ENCODE measurements at regions not wholly inside any gene's neighbourhood (a gene's known extent, or its start where the extent isn't known, plus 50 kb on each side); places are given as distances from the start of the nearest gene placed in this dataset.
"Not testable (repeated sequence)": the region's sequence is repeated elsewhere in the genome, so short reads cannot be mapped to it uniquely, and the experiment has no call there.

DNA sequence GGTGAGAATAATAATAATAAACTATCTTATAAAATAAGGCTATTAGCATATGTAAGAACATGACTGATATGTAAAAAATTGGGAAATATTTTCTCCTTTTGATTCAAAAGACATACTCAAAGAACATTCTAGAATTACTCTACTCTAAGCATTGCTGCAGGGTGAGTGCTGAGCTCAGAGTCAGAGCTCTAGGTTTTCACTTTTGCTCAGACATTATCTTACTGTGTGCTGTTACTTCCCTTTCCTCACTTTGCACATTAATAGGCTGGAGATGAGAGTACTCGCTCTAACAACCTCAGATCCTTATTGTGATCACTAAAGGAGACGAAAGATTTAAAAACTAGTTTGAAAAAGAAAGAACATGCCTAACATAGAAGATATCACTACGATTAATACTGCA, 99.4 kb upstream of the C9orf72 start:
- DNase-seq (ENCODE audit: low spot score), result no peak

DNA sequence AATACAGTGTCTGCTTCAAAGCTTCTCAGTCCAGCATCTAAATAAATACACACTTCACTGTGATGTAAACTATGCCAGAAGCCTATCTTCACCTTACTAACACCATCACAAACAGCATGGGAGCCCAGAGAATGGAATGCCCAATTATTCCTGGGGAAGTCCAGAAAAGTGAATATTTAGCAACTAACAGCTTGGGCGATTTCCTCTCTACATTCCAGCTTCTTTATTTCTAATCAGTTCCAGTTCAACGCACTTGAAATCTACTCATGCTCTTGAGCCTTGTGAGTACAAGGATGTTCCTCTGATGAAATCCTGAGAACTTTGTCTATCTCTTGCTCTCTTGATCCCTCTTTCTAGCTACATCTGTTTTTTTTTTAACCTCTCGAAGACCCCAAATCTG, 100.4 kb upstream of the C9orf72 start:
- DNase-seq (ENCODE audit: low spot score), result no peak

DNA sequence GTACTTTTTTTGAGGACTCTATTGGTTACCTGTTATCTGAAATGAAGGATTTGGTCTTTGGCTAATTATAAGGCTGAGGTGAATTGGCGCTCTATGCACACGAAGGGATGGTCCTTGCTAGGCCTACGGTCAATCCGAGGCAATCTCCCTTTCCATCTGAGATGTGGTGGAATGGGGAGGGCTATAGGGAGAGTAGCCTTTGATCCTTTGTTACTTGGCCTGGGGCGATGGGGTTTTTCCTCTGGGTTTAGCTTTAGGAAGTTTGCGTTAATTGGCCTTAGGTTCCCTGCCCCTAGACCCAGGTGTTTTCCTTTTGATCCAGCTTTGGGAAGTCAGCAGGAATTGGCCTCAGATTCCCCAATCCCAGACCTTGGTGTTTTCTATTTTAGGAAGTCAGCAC, 102.1 kb upstream of the C9orf72 start:
- DNase-seq (ENCODE audit: low spot score), result no peak

DNA sequence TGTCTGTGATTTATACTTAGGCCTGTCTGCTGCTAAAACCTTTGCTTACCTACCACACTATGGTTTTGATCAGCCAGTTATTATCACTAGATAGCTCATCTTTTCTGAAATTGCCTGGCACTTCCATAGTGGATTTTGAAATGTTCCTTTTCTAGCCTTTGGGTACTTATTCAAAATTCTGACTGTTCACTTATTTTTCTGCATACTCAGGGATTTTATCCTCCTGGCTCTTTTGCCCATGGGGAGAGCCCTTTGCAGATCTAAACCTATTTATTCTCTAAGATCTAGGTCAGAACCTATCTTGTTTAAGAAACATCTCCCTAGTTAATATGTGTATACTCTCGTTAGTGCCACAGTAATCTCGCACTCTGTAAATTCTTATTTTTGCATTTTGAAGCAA, 103.5 kb upstream of the C9orf72 start:
- no peak for DNase-seq (ENCODE audit: low spot score)

DNA sequence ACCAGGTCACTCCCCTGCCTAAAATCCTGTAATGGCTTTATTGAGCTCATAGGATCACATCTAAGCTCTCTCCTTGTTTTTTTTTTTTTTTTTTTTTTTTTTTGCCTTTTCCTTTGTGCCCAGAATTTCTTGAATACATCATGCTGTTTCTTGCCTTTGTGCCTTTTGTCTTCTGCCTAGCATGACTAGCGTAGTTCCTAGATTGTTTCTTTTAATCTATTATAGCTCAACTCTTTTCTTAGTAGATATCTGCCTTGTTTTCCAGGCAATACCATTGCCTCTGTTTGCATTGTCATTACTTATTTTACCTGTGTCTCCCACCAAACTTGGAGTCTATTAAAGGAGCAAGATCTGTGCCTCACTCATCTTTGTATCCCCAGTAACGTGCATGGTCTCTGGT, 106.1 kb upstream of the C9orf72 start:
- DNase-seq (ENCODE audit: low spot score), result no peak

DNA sequence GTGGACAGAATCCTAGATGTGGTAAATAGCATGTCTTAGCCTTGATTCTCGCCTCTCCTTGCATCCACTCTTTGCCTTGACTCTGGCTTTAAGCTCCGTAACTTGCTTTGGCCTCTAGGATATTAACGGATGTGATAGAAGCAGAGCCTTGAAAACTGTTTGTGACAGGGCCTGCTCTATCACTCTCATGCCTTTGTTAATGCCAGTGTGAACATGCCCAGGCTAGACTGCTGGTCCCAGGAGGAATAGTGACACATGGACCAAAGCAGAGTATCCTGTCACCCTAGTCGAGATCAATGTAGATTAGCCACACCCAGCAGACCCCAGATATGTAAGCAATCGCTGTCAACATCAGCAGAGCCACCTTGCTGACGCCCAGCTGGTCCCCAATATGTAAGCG, 109.9 kb upstream of the C9orf72 start:
- no peak for DNase-seq (ENCODE audit: low spot score)

DNA sequence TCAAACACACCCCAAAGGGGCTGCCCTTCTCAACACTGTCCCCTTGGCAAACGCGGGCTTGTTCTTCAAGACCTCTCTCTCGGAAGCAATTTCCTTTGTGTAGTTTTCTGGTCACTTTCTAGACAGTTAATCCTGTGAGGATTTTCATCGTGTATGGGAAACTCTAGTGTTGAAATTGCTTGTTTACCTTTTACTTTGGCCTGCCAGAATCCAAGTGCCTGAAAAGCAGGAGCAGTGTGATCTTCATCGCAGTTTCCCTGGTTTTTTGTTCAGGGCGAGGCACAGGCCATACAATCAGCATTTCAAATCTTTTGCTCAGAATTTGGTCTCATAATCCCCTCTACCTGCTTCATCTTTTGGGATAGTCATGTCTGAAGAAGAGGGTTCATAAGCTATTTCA, 115.7 kb upstream of the C9orf72 start:
- DNase-seq (ENCODE audit: low spot score), result no peak

DNA sequence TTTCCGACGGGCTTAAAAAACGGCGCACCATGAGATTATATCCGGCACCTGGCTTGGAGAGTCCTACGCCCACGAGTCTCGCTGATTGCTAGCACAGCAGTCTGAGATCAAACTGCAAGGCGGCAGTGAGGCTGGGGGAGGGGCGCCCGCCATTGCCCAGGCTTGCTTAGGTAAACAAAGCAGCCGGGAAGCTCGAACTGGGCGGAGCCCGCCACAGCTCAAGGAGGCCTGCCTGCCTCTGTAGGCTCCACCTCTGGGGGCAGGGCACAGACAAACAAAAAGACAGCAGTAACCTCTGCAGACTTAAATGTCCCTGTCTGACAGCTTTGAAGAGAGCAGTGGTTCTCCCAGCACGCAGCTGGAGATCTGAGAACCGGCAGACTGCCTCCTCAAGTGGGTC, 117.5 kb upstream of the C9orf72 start:
- DNase-seq (ENCODE audit: low spot score), result not testable (repeated sequence)

DNA sequence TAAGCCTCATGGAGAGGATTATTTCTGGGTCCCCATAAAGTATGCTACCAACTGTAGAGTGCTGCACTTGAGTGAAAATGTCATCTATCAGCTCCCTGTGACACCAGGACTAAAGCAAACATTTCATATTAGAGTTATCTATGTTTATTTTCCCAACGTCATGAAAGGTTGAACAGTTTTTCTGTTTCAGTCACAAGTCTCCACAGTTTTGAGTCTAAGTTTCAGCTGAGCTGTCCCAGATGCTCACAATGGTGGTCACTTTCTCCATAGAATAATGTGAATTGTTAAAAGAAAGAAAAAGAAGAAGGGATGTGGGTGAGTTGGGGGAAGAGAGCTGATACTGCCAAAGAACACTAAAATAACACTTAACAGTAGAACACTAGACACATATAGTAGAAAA, 126.3 kb upstream of the C9orf72 start:
- no peak for DNase-seq (ENCODE audit: low spot score)

DNA sequence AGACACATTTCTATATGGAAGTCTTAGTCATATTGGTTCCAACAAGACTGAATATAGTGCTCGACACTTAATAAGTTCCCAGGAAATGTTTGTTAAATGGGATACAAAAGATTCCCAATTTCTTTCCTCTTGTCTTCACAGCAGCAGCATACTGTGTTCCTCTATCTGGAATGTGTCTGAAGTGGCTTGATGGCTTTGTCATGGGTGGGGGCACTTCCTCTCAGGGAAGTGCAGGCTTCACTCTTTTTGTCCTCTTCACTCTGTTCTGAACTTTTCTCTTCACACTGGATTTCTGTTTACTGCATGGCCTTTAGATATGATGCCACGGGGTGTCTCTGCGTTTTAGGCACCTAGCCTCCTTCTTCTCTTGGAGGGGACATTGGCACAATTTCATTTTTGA, 127.7 kb upstream of the C9orf72 start:
- DNase-seq (ENCODE audit: low spot score), result no peak

DNA sequence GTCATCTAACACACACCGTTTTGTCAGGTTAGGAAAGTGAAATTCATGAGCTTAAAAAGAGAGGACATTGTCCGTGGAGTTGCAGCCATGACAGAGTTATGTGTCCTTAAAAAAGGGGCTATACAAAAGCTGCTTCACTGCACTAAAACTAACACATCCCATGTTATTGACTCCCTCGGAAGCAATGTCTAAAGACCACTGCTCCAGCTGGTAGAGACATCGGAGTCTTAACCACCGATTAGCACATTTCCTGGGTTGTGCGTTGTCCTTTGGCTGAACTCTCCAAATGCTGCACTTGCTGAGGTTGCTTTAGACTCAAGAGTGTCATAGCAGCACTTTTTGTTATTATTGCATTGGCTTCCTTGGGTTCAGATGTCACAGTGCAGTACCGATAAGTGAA, 128.3 kb upstream of the C9orf72 start:
- no peak for DNase-seq (ENCODE audit: low spot score)

DNA sequence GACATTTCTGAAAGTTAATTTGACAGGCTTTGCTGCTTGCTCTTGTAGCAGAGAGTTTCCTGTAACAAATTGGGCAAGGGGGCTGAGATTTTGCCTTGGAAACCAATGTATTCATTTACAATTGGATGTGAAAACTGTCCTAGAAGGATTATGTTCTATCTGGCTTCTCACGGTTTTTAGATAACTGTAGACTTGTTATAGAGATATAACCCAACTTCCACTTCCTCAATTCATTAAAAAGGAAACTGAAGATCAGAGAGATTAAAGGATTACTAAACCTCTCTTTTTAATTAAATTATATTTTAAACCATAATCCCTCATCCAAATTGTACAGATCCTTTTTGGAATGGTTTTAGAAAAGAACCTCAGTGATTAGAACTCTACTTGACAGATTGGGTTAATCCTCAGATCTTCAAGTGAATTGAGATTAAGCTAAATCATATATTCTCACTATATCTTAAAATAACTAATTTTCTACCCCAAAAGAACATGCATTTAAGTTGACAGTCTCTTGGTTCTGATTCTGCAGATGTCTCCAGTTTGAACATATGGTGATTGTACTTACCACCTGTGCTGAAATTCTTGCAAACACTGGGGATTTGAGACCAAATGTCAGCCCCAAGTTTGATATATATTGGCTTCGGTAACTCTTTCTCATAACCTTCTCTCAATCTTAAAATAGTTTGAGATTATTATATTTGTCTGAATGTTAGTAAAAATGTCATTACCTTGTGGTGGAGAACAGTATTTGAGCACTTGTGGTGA, 130.1 kb upstream of the C9orf72 start:
- no peak for DNase-seq (ENCODE audit: low spot score)

DNA sequence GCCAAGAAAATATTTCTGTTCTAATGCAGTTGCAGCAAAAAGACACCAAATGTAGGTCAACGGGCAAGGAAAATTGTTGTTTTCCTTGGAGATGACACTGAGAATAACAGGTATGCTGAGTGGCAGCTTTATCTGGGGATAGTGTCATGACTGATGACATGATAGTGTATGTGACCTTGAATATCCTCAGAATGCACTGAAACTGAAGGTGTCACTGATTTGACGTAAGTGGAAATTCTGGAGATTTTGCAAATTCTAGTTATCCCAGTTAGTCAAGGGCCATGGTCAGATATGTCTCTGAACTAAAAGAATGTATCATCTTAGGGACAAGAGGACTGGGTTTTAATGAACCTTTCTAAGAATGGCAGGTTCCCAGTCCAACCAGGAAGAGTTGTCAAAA, 138.0 kb upstream of the C9orf72 start:
- no peak for DNase-seq (ENCODE audit: low spot score)

DNA sequence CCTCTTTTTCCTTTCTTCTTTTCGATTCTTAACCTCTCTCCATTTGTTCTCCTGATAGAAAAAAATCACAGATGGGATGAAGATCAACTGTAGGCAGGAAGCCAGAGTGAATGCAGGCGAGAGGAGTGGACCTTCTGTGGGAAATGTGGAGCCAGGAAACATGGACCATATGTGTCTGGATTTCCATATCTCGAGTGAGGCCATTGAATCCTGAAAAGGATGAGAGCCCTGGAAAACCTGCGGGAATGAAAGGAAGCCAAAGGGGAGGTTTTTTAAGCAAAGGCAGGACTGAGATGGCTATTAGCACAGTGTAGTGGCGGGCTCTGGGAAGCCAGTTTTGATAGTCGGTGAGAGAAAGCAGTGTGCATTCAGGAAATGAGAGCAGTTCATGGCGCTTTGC, 139.5 kb upstream of the C9orf72 start:
- DNase-seq (ENCODE audit: low spot score), result no peak

DNA sequence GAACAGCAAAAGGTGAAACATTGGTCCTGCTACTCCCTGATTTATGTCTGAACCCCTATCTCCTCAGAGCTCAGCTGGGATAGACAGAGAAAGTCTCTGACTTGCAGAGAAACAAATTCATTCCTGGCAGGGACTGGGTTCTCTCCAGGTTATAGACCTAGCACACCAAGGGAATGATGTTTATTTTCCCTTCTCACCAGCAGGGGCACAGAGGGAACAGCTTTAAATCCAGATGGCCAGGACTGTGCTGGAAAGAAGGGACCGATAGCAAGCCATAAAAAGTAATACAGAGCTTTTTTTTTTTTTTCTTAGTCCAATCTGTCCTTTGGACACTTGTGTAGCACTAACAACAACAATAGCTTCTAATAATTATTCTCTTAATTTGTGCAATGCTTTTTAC, 141.1 kb upstream of the C9orf72 start:
- DNase-seq (ENCODE audit: low spot score), result no peak

DNA sequence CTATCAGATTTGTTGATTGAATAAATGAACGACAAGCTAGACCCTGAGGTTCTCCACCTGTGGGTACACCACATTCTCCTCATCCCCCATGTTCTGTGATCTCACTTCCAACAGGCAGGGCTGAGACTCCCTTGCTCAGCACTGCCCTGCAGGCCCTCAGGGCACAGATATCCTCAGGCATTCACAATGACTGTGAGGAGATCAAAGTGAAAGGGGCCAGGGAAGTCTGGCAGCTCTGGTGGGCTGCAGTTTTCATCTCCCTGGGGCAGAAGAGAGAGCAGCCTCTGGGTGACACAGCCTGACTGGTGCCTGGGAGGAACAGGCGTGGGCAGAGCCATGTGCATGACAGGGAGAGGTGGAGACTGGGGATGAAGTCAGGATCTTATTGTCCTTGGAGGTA, 142.4 kb upstream of the C9orf72 start:
- DNase-seq (ENCODE audit: low spot score), result no peak

DNA sequence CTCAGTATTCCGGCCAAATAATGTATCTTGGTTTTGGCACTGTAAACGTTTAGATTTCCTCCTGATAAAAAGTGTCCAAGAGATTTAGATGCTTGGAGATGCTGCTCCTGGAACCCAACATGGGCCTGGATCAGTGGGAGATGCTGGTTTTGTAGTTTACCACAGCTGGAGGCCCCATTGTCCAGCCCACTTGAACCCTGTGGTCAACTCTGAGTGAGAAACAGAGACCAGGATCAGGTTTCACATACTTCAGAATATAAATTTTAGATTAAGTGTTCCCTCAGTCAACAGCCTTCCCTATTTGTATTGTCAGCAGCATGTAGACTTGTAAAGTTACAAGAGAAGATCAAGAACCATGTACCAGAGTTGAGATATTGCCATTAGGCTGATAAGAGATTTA, 144.7 kb upstream of the C9orf72 start:
- DNase-seq (ENCODE audit: low spot score), result no peak

DNA sequence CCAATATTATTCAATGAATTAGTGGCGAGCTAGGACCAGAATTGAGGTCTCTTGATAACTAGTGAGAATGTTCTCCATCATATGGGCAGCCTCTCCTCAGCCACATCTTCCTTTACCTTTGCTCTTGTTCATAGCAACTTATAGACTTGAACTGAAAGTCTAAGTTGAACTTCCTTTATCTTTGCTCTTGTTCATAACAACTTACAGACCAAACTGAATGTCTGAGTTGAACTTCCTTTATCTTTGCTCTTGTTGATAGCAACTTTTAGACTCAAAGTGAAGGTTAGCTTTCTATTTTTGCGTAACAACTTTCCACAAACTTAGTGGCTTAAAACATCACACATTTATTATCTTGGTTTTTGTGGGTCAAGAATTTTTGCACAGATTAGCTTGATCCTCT, 146.4 kb upstream of the C9orf72 start:
- DNase-seq (ENCODE audit: low spot score), result no peak

DNA sequence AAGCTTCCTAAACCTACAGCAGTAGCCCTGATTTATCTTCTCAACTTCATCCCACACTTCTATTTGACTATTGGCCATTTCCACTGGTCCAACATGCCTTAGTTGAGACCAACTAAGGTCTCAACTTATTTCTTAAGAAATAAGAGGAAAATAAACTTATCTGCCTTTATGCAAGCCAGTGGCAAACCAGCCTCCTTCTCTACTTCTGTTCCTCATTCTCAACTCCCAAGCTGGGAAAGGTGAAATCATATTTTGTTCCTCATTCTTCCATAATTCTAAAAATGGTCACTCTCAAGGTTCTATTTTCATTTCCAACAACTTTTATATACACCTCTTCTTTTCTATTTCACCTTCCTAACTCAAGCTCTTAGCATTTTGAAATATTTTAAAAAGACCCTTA, 149.6 kb upstream of the C9orf72 start:
- no peak for DNase-seq (ENCODE audit: low spot score)

DNA sequence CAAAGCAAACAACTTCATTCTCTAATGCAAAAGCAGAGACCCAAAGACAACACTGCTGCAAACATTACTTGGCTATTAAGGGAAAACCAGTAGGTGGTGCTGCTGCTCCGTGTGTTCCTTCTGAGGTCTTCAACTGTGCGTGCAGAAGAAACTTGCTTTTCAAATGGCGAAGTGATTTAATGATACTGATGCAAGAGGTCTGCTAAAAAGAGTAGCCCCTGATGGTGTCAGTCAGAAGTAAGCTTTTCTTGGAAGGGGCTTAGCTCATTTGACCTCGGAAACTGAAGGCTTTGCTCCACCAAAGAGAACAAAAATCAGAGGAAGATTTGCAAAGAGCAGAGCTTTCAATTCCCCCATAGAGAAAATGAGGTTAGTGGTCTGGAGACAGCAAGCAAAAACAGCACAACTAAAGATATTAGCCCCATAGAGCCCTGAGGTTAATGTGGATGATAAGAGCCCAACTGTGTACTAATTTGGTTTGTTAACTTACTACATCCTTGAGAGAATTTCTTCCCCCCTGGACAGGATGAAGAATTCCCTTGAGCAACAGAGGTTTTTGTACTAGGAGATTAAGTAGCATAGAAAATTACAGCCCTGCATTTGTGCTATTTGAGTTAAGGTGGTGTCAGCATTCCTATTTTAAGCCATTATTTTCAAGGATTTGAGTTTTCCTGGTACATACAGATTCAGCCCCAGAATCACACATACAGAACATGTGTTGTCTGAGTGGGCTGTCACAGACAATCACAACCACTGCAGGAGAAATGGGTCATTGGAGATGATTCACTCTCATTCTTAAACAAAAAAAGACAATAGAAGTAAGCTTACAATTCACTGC, 153.2 kb upstream of the C9orf72 start:
- no peak for DNase-seq (ENCODE audit: low spot score)

DNA sequence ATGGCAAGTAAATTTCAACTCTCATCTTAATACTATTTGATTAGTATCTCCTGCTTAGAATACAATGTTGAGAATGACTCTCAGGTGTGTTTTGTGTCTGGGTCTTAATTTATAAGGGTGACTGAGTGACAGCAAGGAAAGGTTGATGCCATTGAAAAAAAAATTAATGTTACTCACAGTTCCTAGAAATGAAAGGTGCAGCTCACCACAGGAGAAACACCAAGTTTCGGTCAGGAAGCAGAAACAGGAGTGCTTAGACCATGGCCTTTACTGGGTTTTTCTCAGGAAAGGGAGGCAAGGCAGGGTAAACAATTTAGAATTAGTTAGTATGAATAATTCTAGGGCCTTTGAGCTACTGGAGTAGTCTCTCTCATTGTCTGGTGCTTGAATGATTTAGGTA, 159.2 kb upstream of the C9orf72 start:
- DNase-seq (ENCODE audit: low spot score), result no peak

DNA sequence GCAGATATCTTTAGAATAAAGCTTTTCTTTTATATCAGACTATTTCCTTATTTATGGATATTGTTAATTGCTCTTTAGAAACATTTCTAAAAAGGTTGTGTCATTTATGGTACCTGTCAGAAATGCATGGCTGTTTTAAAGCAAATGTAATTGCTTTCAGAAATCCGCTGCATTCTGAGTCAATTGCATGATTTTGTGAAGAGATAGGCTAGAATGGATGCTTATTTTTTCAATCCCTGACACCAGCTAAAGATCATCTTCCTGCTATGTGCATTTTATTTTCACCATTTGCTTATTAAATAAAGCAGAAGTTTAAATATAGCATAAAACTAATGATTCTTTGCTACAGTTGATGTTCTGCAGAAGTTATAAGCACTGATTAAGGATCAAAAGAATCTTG, 170.2 kb upstream of the C9orf72 start:
- DNase-seq (ENCODE audit: low spot score), result no peak

DNA sequence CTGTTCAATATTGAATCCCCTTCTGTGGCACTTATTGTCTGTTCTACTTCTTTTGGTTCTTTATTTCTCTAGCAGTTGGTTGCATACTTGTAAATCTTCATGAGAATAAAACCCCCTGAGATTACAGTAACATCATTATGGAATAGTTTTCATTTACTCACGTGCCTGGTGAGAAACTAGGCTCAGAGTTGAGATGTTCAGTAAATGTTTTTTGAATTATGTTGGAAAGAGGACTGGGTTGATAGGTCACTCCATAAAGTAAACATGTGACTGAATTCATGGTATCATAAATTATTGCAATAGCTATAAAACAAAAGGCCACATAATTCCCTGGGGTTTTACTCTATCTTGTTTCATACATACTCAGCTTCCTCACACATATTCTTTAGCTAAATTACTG, 174.2 kb upstream of the C9orf72 start:
- no peak for DNase-seq (ENCODE audit: low spot score)

DNA sequence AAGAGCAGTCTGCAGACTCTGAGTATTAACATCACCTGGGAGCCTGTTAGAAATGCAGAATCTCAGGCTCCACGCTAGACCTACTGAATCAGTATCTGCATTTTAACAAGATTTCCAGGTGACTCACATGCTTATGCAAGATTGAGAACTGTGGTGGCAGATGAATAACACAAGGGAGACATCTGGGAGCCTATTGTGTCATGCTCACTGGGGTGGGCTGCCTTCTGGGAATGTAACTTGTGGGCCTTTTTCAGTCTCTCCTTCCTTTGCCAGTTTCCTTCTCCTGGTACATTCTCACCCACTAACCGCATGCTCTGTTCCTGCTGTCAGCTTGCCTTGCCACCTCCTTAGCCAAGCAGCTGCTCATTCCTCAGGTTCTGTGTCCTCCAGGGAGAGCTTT, 176.6 kb upstream of the C9orf72 start:
- no peak for DNase-seq (ENCODE audit: low spot score)

Data from HuH-7.5 (cell line).